CD1c-positive myeloid dendritic cell (primary cell): ENCODE measurements at regions not wholly inside any gene's neighbourhood (a gene's known extent, or its start where the extent isn't known, plus 50 kb on each side); places are given as distances from the start of the nearest gene placed in this dataset.

ENCODE experiments used
- DNase-seq: peaks from one replicate; pipeline ENCODE4 v3.0.0-alpha.2; 2016; ENCODE audit errors: extremely low spot score

DNA sequence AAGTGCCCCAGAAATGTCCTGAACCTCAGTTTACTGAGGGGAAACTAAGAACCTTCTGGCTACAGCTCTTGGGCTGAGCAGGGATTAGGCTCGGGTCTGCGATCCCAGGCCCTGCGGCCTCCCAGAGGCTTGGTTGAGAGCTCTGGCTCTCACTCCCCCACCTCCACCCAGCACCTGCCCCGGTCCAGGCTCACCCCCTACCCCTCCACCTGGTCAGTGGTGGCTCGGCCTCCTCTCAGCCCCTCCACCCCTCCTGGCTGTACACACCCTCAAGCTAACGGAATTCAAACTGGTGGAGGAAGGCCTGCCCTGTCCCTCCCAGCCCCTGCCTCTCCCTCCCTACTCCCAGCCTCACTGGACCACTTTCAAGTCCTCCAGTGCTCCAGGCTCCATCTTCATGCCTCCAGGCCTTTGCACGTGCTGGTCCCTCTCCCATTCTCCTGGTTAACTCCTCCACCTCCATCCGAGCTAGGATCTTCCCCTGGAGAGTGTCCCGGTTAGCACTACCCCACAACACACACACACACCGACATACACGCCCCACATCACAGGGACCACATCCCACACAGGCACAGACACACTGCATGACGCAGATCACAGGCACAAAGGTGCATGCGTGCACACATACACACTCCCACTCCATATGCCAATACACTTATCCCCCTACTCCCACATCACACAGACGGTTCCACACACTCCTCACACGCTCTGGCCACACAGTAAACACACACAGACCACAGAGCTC is 130.9 kb downstream of the C9orf50 start:
- DNase-seq, result no peak

DNA sequence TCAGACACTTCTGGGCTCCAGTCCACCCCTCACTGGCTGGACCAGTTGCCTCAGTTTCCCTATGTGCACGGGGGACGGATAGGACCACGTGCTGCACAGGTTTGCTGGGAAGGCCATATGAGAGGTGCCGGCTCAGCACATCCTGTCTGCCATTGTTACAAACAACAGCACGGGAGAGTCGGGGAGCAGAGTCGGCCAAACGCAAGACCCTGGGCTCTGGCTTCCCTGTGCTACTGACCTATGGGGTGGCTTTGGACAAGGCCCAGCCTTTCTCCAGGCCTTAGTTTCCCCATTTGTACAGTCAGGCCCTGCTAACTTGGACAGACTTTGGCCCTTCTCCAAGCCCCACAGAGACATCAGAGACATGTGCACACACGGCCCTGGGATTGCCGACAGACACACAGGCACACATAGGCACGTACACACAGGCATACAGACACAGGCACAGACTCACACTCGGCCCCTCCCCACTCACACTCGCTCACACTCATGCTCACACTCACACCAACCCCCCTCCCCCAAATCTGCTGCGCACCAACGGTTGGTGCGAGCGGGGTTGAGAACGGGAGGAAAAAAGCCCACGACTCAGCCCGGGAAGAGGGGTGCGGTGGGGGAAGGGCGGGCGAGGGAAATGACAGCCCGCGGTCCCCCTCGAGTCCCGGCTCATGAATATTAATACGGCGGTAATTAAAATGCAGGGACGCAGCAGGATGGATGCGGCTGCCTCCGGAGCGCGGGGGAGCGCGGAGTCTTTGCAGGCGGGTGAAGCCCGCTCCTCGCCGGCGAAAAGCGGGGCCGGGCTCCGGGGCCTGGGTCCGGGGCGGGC is 133.0 kb downstream of the C9orf50 start:
- peak; percentile 54 for DNase-seq

DNA sequence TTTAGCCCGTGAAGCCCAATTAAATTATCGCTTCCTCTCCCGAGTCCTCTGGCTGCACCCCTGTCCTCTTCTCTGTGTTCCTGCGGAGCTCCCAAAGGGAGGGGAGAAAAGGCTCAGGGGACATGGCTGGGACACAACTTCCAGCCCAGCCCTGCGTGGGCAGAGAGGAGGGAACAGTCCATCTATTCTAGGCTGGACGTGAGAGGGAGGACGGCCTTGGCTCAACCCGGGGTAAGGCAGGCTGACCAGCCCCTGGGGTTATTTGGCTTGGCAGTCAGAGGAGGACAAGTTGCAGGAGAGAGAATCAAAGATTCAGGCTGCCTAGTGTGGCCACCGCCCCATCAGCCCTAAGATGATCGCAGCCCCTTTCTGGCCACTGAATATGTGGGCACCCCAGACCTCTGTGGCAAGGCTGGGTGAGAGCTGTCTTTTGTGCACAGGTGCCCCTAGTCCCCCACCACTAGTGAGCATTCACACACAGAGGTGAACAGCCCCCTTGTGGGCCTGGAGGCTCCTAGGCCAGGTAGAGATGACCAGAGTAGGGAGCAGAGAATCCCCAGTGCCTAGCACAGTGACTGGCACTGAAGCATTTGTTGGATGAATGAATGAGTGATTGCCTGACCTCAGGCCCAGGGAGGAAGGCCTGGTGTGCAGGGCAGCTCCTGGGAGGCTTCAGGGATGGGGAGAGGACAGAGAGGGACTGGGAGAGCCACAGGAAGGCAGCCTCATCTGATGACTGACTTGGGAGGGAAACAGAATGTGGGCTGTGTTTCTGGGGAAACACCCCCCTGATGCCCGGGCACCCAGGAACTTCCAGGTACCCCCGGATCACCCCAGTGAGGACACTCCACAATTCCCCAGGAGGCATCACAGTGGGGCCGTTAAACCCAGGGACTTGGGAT is 133.9 kb downstream of the C9orf50 start:
- DNase-seq, result no peak

DNA sequence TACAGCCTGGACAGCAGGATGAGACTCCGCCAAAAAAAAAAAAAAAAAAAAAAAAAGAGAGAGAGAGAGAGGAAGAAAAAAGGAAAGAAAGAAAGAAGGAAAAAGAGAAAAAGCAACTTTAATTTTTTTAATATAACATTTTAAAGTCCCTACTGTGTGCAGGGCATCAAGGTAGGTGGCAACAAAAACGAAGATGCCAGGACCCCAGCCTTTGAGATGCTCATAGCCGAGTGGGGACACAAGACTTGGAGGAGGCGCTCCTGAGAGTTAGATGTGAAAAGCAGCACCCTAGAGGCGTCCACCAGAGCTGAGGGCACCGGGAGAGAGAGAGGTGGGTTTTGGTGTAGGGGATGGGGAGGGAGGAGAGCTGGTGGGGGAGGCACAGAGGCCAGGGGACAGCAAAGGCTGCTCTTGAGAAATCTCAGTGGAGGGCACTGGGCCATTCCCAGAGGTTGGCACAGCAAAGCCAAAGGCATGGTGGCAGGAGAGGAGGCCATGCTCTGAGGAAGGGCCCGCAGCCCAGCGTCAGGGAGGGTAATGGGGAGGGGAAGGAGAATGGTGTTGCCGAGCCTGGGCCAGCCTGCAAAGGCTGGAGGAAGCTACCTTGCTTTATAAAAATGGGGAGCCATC is 135.6 kb downstream of the C9orf50 start:
- no peak for DNase-seq

DNA sequence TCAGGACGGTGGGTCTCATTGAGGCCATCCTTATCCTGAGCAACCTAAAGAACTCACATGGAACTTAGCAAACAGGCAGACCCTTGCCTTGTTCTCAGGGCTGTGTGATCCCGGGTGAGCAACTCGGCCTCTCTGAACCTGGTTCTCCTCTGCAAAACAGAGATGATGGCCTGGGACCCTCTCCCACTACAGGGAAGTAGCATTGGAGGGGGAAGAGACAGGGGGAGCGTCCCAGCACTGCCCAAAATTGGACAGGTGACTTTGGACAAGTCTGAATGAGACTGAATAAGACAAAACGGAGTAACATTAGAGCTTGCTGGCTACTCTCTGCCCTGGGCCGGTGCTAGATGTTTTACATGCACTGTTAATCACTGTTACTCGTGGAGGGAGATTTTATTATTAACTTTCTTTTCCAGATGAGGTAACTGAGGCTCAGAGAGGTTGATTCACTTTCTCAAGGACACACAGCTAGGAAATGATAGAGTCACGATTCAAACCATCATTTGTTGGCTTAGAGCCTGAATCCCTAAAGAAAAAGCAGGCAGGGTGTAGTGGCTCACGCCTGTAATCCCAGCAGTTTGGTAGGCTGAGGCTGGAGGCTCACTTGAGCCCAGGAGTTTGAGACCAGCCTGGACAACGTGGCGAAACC is 136.4 kb downstream of the C9orf50 start:
- no peak for DNase-seq

DNA sequence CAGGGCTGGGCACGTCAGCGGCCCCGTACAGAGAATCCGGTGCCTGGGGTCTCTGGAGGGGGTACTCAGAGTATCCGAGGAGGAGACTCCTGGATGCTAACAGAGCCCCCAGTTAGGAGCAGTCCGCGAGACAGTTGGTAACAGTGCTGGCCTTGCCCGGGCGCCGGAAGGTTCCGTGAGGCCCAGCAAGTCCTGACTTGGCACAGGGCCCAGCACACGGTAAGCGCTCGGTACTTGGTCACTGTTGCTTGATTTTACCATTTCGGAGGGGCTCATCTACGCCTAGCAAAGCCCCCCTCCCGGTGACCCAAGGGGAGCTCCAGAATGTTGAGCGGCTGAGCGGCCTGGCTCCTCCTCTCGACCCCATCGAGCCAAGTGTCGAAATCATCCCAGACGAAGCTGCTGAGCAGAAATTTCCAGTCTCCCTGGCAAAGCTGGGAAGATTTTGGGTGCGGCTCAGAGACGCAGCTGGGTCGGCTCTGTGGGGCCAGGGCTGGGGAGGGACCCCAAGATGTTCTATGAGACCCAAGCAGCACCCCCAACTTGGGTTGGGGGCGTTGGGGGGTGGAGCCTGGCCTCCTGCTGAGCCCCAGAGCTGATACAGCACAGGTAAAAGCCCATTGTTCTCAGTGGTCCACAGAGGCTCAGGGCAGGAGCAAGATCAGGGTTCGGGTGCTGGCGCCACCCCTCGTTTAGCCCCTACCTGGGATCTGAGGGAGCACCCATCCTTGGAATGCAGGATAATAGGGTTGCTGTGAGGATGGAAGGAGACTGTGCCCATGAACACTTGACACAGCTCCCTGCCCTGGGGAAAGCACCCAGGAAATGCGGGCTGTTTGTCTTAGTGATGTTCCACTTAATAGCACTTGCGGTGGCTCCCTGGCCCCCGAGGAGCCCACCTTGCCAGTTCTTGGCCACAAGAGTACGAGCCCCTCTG is 137.2 kb downstream of the C9orf50 start:
- DNase-seq, result peak; percentile 60

DNA sequence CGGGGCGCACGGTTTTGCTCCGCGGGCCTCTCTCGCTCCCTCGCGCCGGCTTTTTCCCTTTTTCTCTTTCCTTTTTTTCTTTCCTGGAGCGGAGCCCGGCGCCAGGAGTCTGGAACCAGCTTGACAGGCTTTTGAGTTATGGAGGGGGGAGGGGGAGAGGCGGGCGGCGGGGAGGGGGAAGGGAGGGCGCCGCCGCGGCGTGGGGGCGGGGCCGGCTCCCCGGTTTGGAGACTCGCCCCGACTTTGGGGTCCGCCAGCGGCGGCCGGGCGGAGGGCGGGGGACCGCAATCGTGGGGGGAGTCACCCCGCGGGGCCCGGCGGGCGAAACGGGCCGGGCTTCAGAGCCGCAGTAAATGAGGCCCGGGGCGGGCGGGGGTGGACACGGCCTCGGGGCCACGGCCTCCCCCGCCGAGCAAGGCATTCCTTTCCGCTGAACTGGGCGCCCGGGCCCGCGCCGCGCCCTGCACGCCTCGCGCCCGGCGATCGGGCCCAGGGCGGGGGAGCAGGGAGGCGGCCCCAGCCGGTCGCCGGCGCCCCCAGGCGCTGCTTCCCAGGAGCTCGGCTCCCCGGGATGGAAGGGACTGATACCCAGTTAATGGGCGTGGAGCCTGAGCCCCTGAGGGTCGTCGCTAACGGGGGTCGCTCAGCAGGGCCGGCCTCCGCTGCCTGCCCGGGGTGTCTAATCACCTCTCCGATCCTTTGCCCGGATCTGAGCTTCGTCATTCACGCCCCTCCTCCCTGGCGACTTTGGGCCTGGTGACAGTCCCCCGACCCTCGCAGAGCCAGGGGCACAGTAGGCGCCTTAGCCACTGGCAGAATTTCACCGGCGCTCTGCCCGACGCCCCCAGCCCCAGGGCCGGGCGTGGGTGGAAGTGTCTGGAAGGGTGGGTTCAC is 138.1 kb downstream of the C9orf50 start:
- DNase-seq, result peak; percentile 74

DNA sequence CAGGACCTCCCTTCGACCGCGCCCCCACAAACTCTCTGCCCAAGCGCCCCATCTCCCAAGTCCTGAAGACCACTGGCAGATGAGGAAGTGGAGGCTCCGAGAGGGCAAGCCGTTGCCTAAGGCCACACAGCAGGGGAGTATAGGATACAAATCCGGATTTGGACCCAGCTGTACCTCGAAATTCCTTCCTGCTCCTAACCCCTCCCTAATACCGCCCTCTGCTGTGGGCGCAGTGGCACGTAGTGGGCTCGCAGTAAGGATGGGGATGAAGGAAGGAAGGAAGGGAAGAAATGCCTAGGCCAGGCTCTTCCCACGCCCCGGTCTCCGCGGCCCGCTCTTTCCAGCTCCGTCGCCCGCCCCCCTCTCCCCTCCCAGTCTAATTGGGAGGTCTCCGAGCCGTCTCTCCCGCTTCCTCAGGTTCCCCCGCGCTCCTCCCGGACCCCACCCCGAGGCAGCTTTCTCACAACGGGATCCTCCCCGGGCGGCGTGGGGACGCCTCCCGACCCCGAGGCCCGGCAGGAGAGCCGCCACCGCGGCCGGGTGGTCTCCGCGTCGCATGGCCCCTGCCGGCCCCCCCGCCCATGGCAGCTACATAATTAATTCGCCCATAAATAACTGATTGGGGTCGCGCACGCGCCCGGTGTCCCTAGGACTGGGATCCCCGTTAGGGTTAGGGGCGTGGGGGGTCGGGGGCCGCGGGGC is 138.9 kb downstream of the C9orf50 start:
- DNase-seq, result no peak

DNA sequence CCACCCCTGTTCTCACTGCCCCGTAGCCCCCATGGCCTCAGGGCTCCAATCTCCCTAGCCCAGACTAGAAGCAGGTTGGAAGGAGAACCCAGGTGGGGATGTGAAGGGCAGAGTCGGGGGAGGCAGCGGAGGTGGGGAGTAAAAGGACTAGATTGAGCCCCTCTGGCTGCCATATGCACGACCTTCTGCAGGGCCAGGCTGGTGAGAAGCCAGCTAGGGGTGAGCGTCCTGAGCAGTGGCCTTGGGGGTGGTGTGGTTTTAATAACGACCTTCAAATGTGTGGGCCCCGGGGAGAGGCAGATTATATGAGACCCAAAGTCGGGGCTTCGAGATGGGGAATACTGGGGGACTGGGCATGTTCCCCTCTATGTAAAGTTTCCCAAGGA is 139.5 kb downstream of the C9orf50 start:
- no peak for DNase-seq

DNA sequence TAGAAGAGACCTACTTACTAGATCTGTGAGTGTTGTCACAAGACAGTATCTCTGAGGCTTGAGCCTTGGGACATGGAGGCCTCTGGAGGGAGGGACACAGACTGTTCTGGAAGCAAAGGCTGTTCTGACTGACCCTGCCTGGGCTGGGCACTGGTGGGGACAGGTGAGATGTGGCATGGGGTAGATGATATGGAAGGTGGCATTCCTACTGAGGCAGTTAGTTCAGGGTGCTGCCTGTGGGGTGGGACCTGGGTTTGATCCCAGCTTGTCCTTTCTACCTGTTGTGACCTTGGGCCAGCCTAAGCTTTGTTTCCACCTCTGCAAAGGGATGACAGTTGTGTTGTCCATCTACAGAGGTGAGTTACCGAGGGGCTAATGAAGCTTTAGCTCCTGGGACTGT is 140.2 kb downstream of the C9orf50 start:
- no peak for DNase-seq

DNA sequence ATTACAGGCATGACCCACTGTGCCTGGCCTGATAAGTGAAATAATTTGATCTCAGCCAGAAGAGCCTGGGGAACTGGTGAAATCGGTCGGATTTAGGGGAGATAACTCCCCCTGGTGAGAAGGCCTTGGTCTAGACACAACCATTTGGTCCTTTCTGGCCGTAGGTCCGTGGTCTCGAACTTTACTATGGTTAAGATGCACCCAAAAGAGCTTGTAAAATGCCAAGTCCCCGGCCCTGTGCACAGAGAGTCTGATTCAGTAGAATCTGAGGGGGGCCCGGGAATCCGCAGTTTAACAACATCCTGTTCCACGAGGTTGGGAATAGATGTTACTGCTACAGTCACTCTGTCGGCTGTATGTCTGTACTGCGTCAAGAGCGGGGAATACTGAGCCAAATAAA is 140.7 kb downstream of the C9orf50 start:
- no peak for DNase-seq

DNA sequence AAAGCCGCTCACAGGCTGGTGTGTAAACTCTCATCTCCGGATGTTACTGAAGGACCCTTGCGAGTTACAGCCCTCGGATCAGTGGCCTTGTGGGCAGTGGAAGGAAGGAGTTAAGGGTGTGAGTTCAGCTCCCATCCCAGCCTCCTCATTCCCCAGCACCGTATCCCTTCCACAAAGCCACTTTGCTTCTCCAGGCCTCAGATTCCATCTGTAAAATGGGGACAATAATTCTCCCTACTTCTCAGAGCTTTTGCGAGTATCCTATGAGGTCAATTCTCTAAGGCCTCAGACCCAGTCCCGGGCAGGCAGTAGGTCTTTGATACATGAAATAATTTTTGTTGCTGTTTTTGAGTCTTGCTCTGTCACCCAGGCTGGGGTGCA is 141.3 kb downstream of the C9orf50 start:
- DNase-seq, result no peak

DNA sequence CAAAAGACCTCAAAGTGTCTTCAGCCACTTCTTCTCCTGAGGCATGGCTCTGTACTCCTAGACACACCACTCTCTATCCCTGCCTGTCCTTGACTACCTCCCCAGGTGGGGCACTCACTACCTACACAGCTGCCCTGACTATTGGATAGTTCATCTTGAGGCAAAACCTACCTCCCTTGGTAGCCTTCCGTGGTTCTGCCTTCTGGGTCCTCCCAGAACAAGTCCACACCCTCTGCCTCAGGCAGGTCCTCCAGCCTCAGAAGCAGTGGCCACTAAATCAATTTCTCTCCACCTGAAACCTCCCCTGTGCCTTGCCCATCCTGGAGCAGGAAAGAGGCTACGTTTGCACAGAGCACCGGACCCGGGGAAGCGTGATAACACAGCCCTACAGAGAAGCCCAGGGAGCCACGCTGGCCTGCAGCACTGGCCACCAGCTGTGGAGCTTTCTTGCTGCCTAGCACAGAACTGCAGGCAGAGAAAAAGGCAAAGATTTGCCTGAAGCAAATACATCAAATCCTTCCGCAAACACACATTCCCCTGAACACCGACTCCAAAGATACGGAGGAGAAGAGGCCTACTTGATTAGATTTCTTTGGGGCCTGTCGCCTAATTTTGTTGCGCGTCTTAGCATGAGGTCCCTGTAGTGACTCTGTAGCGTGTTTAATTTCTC is 141.8 kb downstream of the C9orf50 start:
- DNase-seq, result no peak

DNA sequence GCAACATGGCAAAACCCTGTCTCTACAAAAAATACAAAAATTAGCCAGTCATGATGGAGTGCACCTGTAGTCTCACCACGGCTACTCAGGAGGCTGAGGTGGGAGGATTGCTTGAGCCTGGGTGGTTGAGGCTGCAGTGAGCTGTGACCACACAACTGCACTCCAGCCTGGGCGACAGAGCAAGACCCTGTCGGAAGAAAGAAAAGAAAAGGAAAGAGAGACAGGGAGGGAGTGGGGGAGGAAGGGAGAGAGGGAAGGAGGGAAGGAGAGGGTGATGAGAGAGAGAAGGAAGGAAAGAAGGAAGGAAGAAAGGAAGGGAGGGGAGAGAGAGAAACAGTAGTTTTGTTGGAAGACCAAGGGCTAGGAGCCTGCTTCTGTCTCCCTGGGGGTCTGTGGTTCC is 142.4 kb downstream of the C9orf50 start:
- DNase-seq, result no peak

DNA sequence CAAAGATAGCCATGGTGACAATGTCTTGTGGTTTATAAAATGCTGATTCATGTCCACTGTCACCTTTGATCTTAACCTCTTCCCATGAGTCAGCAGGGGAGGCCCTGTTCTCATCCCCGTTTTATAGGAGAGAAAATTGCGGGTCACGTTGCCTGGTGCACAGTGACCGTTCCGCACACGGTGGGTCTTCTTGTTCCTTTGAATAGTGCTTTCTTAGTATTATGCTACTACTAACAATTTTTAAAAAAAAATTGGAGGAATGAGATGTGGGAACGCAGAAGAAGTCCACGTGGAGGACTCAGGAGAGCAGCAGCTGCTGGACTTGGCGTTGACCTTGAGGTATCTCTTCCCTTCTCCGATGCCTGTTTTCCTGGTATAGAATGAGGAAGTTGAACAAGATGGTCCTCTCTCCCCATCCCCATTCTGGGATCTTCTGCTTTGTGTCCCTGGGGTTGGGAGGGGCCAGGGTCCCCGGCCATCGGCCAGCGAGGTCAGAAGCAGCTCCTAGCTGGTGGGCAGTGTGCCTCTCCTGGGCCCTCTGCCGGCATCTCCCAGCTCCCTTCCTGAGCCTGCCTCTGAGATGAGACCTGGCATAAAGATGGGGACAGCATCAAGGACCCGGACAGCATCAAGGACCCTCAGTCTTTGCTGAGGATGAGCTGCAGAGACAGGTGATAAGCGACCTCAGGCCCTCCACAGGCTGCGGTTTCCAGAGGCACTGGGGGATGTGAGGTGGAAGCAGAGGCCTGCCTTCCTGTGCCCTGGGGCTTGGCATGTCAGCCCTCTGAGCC is 143.9 kb downstream of the C9orf50 start:
- no peak for DNase-seq

DNA sequence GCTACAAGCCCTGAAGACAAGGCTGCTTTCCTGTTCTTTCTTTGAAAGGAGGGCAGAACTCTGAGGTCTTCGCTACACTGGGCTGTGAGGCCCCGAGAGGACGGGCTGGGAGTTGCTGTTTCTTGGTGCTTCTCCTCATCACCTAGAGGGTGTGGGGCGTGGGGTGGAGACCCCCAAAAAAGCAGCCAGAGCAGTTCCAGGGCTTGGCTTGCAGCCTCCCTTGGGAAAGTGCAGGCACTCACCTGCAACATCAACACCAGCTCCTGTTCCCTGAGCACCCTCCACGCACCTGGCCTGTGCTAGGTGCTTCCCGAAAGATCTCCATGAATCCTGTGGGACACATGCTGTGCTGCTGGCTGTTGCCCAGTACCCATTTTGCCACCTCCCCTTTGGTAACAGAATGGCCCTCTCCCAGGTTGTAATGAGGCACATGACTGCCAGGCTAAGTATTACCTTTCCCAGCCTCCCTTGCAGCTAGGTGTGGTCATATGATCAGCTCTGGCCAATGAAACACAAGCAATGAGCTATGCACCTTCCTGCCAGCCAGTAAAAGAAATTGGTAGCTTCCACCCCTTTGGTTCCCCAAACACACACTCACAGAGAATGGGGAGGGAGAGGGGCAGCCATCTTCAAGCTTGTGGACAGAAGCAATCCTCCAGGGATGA is 146.0 kb downstream of the C9orf50 start:
- DNase-seq, result no peak
